T-helper 1 cell (primary cell): ENCODE measurements at regions not wholly inside any gene's neighbourhood (a gene's known extent, or its start where the extent isn't known, plus 50 kb on each side); places are given as distances from the start of the nearest gene placed in this dataset.

Experiments used
- DNase-seq, 5 donors: peaks; one replicate each; pipeline ENCODE4 v3.0.0-alpha.2; 2012 to 2020

DNA sequence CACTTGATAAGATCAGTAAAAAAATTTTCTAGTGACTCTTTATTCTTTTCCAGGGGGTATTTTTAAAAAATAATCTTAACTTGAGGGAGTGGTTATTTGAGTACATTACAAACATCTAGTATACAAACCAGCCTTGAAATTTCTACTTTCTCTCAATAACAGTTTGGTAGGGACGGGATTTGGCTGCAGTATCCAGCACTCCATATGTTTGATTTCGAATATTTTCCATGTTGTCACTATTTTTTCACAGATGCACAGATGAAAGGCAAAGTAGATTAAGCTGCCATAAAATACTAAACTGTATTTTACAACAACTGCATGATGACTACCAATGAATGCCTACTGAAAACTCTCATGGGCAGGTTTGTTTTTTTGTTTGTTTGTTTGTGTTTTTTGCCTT, 225.0 kb downstream of the COX7B2 start:
- DNase-seq = no peak

DNA sequence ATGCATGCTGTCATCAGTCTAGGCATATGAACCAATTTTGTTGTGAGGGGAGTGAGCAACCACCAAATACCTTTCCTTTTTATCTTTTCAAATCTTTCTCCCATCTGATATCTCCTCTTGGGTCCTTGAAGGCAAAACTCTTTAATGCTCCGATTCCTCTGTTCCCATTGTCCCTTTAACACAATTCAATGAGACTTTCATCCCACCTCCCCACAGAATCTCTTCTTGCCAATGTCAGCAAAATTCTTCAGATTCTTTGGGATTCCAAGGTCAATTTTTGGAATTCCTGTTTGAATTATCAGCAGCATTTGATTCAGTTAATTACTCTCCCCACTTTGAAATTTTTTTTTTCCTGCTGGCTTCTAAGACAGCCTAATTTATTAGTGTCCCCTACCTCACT, 232.7 kb downstream of the COX7B2 start:
- no peak for DNase-seq

DNA sequence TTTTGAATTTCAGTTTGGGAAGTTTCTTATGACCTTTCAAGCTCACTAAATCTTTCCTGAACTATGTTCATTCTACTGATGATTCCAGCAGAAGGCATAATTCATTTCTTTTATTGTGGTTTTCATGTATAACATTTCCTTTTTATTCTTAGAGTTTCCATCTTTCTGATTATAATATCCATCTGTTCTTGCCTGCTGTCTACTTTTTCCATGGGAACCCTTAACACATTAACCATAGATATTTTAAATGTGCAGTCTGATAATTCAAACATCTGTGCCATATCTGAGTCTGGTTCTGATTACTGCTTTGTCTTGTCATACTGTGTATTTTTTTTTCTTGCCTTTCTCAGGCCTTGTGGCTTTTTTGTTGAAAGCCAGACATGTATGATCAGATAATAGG, 234.7 kb downstream of the COX7B2 start:
- DNase-seq = no peak

DNA sequence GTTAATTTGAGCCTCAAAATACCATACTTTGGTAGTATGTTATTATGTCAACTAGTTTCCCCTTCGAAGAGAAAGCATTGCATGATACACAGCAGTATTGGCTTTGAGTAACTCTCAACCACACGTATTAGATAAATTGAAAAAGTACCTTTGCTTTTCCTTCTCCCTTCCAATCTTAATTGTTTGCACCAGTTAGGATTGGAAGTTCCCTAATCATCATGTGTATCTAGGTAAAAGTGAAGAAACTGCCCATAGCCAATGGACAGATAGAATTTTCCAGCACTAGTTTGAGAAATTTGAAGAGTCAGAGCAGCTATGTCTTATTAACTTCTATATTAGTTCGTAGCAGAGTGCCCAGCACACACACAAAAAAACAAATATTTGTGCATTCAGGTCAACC, 241.3 kb downstream of the COX7B2 start:
- no peak for DNase-seq

DNA sequence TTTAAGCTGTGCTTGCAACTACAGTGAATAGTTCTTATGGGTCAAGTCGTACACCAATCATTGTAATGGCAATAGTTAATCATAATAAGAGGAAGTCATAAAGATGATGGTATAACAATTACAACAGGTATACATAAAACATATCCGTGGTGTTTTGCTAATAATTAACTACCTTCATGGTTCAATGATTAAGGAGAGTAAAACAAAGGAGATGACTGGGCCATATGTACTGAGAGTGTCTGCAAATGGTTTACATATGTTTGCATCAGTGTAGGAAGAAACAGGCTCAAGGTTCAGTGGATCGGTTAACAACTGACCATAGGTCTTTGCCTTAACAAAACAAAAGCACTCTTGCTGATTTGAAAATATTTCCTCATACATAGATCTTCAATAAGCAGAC, 253.0 kb downstream of the COX7B2 start:
- DNase-seq = no peak

DNA sequence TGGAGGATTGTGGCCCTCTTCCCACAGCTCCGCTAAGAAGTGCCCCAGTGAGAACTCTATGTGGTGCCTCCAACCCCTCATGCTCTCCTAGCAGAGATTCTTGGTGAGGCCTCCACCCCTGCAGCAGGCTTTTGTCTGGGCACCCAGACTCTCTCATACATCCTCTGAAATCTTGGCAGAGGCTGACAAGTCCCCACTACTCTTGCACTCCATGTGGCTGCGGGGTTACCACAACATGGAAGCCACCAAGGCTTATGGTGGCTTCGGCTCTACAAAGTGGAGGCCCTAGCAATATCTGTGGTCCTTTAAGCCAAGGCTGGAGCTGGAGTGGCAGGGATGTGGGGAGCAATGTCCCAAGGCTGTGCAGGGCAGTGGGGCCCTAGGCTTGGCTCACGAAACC, 255.2 kb downstream of the COX7B2 start:
- DNase-seq = no peak

DNA sequence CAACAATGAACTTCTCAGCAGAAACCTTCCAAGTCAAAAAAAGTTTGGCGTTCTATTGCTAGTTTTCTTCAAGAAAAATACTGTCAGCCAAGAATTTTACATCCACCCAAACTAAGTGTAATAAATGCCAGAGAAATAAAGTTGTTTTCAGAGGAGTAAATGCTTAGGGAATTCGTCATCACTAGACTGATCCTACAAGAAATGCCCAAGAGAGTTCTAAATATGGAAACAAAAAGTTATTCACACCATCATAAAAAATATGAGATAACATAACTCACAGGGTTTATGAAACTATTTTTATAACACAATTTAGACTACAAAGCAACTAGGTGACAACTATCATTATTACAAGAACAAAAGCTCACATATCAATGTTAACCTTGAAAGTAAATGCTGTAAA, 259.5 kb upstream of the GABRA2 start:
- DNase-seq = no peak

DNA sequence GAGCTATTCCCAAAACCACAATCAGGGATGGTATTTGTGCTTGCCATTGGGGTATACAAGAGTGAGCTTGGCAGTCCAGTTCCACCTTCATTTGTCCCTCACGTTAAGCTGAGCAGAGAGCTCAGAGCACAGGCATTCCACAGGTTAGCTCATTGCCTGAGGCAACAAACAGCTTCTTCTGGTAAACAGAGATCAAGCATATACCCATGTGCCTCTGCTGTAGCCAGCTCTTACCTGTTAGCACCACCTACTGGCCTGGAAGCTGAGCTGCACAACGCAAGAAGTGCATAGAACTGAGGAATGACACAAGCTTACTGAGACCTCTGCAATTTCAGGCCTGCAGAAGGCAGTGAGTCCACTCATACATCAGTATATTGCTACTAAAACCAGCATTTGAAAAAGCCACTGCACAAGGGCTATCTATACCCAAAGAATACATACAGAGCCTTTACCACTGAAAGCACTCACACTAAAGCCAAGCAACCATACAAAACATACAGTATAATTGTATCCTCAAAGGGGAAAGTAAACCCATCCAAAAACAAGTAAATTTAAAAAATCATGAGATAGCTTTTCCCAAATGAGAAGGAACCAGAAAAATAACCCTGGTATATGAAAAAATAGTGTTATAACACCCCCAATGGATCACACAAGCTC, 258.3 kb upstream of the GABRA2 start:
- peak in 1 of 5 donors; percentile 3 for DNase-seq

DNA sequence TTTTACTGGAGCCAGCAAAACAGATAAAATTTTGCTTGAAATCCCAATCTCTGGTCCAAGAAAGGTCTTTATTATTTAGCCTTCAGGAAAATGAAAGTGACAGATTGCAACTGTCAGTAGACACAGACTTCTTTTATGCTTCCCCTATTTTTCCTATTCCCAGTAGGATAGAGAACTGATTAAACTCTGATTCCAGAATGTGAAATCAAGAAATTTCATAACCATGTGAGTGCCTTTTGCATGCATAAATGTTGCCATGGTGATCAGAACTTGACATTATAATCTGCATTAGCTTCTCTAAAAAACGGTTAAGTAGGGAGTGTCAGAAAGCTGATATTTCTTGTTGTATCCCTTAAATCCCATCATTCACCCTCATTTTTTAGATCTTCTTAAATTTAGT, 255.2 kb upstream of the GABRA2 start:
- DNase-seq = no peak
